ENCODE measurements at regions not wholly inside any gene's neighbourhood (a gene's known extent, or its start where the extent isn't known, plus 50 kb on each side); places are given as distances from the start of the nearest gene placed in this dataset.

GRCh38 chr6:139547804-139548203 lies 173.4 kb upstream of the CITED2 start:
- DNase-seq (ENCODE audit: low read depth) = no peak
- TF ChIP-seq CTCF (IDR thresholded peaks at IDR 0.05; ENCODE audit: low read depth, low read length) (no peak), MAX (IDR thresholded peaks at IDR 0.05; ENCODE audit: low read depth, low read length) (no peak), POLR2A (IDR thresholded peaks at IDR 0.05; ENCODE audit: extremely low read depth, insufficient read length) (no peak), MYC (IDR thresholded peaks at IDR 0.05; ENCODE audit: low read depth, low read length) (no peak)
- H3K4me3 ChIP-seq (ENCODE audit: low read depth, low read length) = no peak overlapping the region

- TF ChIP-seq CTCF (IDR thresholded peaks at IDR 0.05; ENCODE audit: low read depth, low read length) = no peak
- no peak for TF ChIP-seq MAX (IDR thresholded peaks at IDR 0.05; ENCODE audit: low read depth, low read length)
- TF ChIP-seq POLR2A (IDR thresholded peaks at IDR 0.05; ENCODE audit: extremely low read depth, insufficient read length) = no peak
- TF ChIP-seq MYC (IDR thresholded peaks at IDR 0.05; ENCODE audit: low read depth, low read length) = no peak
- no peak for DNase-seq (ENCODE audit: low read depth)
- H3K4me3 ChIP-seq (ENCODE audit: low read depth, low read length) = no peak overlapping the region
These were observed 172.8 kb upstream of the CITED2 start for GRCh38 chr6:139547122-139547776.

- no peak overlapping the region for H3K4me3 ChIP-seq (ENCODE audit: low read depth, low read length)
- TF ChIP-seq CTCF (IDR thresholded peaks at IDR 0.05; ENCODE audit: low read depth, low read length) = no peak
- TF ChIP-seq MAX (IDR thresholded peaks at IDR 0.05; ENCODE audit: low read depth, low read length) = no peak
- TF ChIP-seq POLR2A (IDR thresholded peaks at IDR 0.05; ENCODE audit: extremely low read depth, insufficient read length) = no peak
- TF ChIP-seq MYC (IDR thresholded peaks at IDR 0.05; ENCODE audit: low read depth, low read length) = no peak
- DNase-seq (ENCODE audit: low read depth) = no peak
These were observed 171.6 kb upstream of the CITED2 start for GRCh38 chr6:139546106-139546472.

- DNase-seq (ENCODE audit: low read depth) = no peak
- TF ChIP-seq POLR2A (IDR thresholded peaks at IDR 0.05; ENCODE audit: extremely low read depth, insufficient read length) = no peak
- TF ChIP-seq MYC (IDR thresholded peaks at IDR 0.05; ENCODE audit: low read depth, low read length) = no peak
- TF ChIP-seq MAX (IDR thresholded peaks at IDR 0.05; ENCODE audit: low read depth, low read length) = no peak
- no peak overlapping the region for H3K4me3 ChIP-seq (ENCODE audit: low read depth, low read length)
These were observed 171.0 kb upstream of the CITED2 start for GRCh38 chr6:139545206-139546105.

- no peak overlapping the region for H3K4me3 ChIP-seq (ENCODE audit: low read depth, low read length)
- no peak for TF ChIP-seq CTCF (IDR thresholded peaks at IDR 0.05; ENCODE audit: low read depth, low read length)
- TF ChIP-seq POLR2A (IDR thresholded peaks at IDR 0.05; ENCODE audit: extremely low read depth, insufficient read length) = no peak
- TF ChIP-seq MAX (IDR thresholded peaks at IDR 0.05; ENCODE audit: low read depth, low read length) = no peak
- TF ChIP-seq MYC (IDR thresholded peaks at IDR 0.05; ENCODE audit: low read depth, low read length) = no peak
- no peak for DNase-seq (ENCODE audit: low read depth)
These were observed 170.2 kb upstream of the CITED2 start for GRCh38 chr6:139544701-139545057.

- no peak for DNase-seq (ENCODE audit: low read depth)
- H3K4me3 ChIP-seq (ENCODE audit: low read depth, low read length) = no peak overlapping the region
- TF ChIP-seq CTCF (IDR thresholded peaks at IDR 0.05; ENCODE audit: low read depth, low read length) (no peak), MAX (IDR thresholded peaks at IDR 0.05; ENCODE audit: low read depth, low read length) (no peak), MYC (IDR thresholded peaks at IDR 0.05; ENCODE audit: low read depth, low read length) (no peak), POLR2A (IDR thresholded peaks at IDR 0.05; ENCODE audit: extremely low read depth, insufficient read length) (no peak)
These were observed 167.9 kb upstream of the CITED2 start for GRCh38 chr6:139542351-139542750.
